H1 (cell line): ENCODE measurements at regions not wholly inside any gene's neighbourhood (a gene's known extent, or its start where the extent isn't known, plus 50 kb on each side); places are given as distances from the start of the nearest gene placed in this dataset.
"Not testable (repeated sequence)": the region's sequence is repeated elsewhere in the genome, so short reads cannot be mapped to it uniquely, and the experiment has no call there.

Experiments
- CHD2 ChIP-seq: IDR thresholded peaks from 2 replicates; pipeline ENCODE4 v1.6.1; 2012; ENCODE audit warnings: low read length, improper control_type of control experiment
- CTCF ChIP-seq, 3 experiments: IDR thresholded peaks; 1 replicate in 2 of 3; 2 replicates in 1 of 3; pipeline versions ENCODE4 v1.5.1 to v1.6.1; 2011; ENCODE audit warnings: low read length in 3 of 3, mild to moderate bottlenecking in 3 of 3, inconsistent platforms in 2 of 3, low read depth in 1 of 3, moderate library complexity in 1 of 3; ENCODE audit not compliant: insufficient read depth in 1 of 3; ENCODE audit errors: control extremely low read depth in 1 of 3
- EZH2 ChIP-seq: fragments of 200-600 bp; sonication (generic); IDR thresholded peaks from 2 replicates; pipeline ENCODE4 v1.7.1; 2012; ENCODE audit warnings: low read depth, mild to moderate bottlenecking, moderate library complexity, low read length, inconsistent platforms; ENCODE audit not compliant: severe bottlenecking
- GTF2F1 ChIP-seq: IDR thresholded peaks from 2 replicates; pipeline ENCODE4 v1.6.1; 2012; ENCODE audit warnings: low read depth, low read length, improper control_type of control experiment, borderline replicate concordance
- HDAC2 ChIP-seq, 2 experiments: fragments of 300-600 bp in 1 of 2; sonication (generic) in 1 of 2; IDR thresholded peaks; 2 replicates each; pipeline ENCODE4 v1.6.1; 2011 to 2012; ENCODE audit warnings: low read depth in 2 of 2, low read length in 2 of 2, mild to moderate bottlenecking in 2 of 2, moderate library complexity in 2 of 2, borderline replicate concordance in 1 of 2, inconsistent platforms in 1 of 2
- JUND ChIP-seq: IDR thresholded peaks from 2 replicates; pipeline ENCODE4 v1.6.1; 2011; ENCODE audit warnings: mild to moderate bottlenecking, improper control_type of control experiment, low read length
- POLR2A ChIP-seq, 2 experiments: IDR thresholded peaks; 1 replicate in 1 of 2; 2 replicates in 1 of 2; pipeline ENCODE4 v1.6.1; 2011; ENCODE audit warnings: low read depth in 2 of 2, low read length in 2 of 2, mild to moderate bottlenecking in 2 of 2; ENCODE audit errors: control extremely low read depth in 1 of 2
- RFX5 ChIP-seq: IDR thresholded peaks from 2 replicates; pipeline ENCODE4 v1.6.1; 2011; ENCODE audit warnings: low read depth, low read length, improper control_type of control experiment, borderline replicate concordance
- SP2 ChIP-seq: IDR thresholded peaks from 2 replicates; pipeline ENCODE4 v1.6.1; 2012; ENCODE audit warnings: mild to moderate bottlenecking, low read length, inconsistent platforms
- ZNF274 ChIP-seq: IDR thresholded peaks from 2 replicates; pipeline ENCODE4 v1.7.0; 2012; ENCODE audit warnings: low read length, borderline replicate concordance; ENCODE audit errors: extremely low read depth

GRCh38 chr15:31507573-31507972 lies 180.9 kb downstream of the KLF13 start:
- not testable (repeated sequence) for TF ChIP-seq RFX5; CHD2; GTF2F1; CTCF (IDR thresholded peaks at IDR 0.05; ENCODE audit: control extremely low read depth in 1 of 3, insufficient read depth in 1 of 3, low read depth in 1 of 3, low read length in 3 of 3); SP2; POLR2A (IDR thresholded peaks at IDR 0.05; ENCODE audit: control extremely low read depth in 1 of 2, low read depth in 2 of 2, low read length in 2 of 2); HDAC2 (IDR thresholded peaks at IDR 0.05; ENCODE audit: borderline replicate concordance in 1 of 2, low read depth in 2 of 2, low read length in 2 of 2); EZH2; JUND; ZNF274
